Esophagus (tissue), 2 donors: ENCODE measurements at regions not wholly inside any gene's neighbourhood (a gene's known extent, or its start where the extent isn't known, plus 50 kb on each side); places are given as distances from the start of the nearest gene placed in this dataset.
"Not testable (repeated sequence)": the region's sequence is repeated elsewhere in the genome, so short reads cannot be mapped to it uniquely, and the experiment has no call there.

Source experiments
- H3K27ac ChIP-seq, 2 donors: one replicate each; pipeline ENCODE4 v1.5.1; 2013; ENCODE audit warnings: low read depth in 2 of 2, mild to moderate bottlenecking in 2 of 2, inconsistent platforms in 1 of 2, low read length in 1 of 2, moderate library complexity in 1 of 2
- H3K27me3 ChIP-seq, 2 donors: one replicate each; pipeline ENCODE4 v1.6.1; 2013; ENCODE audit warnings: low read length in 2 of 2, control low read depth in 1 of 2, mild to moderate bottlenecking in 1 of 2; ENCODE audit not compliant: insufficient read depth in 2 of 2, control insufficient read depth in 1 of 2
- H3K36me3 ChIP-seq, 2 donors: one replicate each; pipeline ENCODE4 v1.6.1; 2013; ENCODE audit warnings: low read length in 1 of 2; ENCODE audit not compliant: control insufficient read depth in 2 of 2, insufficient read depth in 2 of 2
- H3K4me1 ChIP-seq, 2 donors: one replicate each; pipeline ENCODE4 v1.6.1; 2013; ENCODE audit warnings: low read length in 1 of 2; ENCODE audit not compliant: control insufficient read depth in 2 of 2, insufficient read depth in 2 of 2
- H3K4me3 ChIP-seq, 2 donors: one replicate each; pipeline ENCODE4 v1.5.1; 2013; ENCODE audit warnings: low read length in 2 of 2, mild to moderate bottlenecking in 2 of 2, low read depth in 1 of 2, moderate library complexity in 1 of 2
- H3K9me3 ChIP-seq, 2 donors: one replicate each; pipeline ENCODE4 v1.6.1; 2013; ENCODE audit warnings: mild to moderate bottlenecking in 2 of 2, low read depth in 1 of 2, low read length in 1 of 2, moderate library complexity in 1 of 2; ENCODE audit not compliant: control insufficient read depth in 2 of 2, insufficient read depth in 1 of 2
- WGBS, 2 donors: extraction: QIAGEN DNeasy Blood & Tissue Kit; methylation state at CpG; one replicate each; pipeline ENCODE4 v1.1.7; 2013; 5-methylcytosine and 5-hydroxymethylcytosine counted together
- donor health status: healthy with polysubstance abuse.
- donor health status: Bipolar disorder and iron deficiency.

DNA sequence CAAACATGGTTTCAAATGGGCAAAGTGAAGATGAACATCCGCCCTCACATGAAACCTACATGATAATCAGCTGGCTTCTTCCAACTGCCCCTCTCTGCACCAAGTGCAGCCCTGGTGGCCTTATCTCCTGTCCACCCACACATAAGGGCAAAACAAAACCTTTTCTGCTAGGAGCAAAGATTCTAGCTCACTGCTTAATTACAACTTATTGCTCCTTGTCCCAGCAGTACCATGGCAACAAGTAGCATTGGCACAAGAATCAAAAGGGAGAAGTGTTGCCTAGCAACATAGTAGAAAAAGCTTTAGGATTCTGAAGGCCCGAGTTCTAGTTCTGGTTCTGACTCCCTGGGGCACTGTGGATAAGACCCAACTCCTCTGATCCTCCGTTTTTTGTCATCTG lies 68.7 kb upstream of the BMAL1 start:
- WGBS, 2 donors: 61 to 65% methylated on average over 3 of the region's 3 CpGs
- Histone ChIP-seq H3K27me3 (no peaks in the 10 kb centered on the region), H3K9me3 (no peaks in the 10 kb centered on the region), H3K36me3 (no peaks in the 10 kb centered on the region), H3K4me3 (no peak overlapping the region), H3K4me1 (no peaks in the 10 kb centered on the region), H3K27ac (no peak overlapping the region)

DNA sequence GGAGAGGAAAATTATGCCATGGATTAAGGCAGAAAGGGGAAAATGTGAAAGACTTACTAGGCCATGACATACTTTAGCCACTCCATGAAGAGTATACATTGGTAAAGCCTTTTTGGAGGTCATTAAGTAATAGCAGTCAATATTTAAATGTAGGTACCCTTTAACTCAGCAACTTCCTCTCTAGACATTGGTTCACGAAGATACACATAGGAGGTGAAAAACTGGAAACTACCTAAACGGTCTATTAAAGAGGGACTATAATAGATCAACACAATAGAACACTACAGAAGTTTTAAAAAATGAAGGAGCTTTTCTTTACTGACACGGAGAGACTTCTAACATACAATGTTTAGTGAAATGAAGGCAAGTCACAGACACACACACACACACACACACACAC lies 68.2 kb upstream of the BMAL1 start:
- no peaks in the 10 kb centered on the region for H3K9me3 ChIP-seq
- no peak overlapping the region for H3K27ac ChIP-seq
- no peaks in the 10 kb centered on the region for H3K27me3 ChIP-seq
- WGBS, 2 donors: 80 to 82% methylated on average over 3 of the region's 3 CpGs
- H3K36me3 ChIP-seq: no peaks in the 10 kb centered on the region
- no peak overlapping the region for H3K4me3 ChIP-seq
- H3K4me1 ChIP-seq: no peaks in the 10 kb centered on the region

DNA sequence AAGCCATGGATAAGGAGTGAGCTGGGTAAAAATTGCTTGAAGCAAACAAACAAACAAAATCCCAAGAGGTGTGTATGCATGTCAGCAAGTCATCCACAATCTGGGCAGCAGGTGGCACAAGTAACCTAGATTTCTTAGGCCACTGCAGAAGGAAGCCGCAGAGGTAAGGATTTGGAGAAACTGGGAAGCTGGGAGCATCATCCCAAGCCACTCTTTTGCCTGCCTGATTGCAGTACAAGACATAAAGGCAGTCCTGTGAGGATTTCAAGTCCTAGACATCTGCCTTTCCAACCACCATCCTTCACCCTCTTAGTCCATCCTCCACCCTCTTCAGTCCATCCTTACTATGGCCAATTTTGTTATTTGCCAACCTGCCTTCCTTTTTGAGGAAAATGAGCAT lies 67.2 kb upstream of the BMAL1 start:
- no peaks in the 10 kb centered on the region for H3K36me3 ChIP-seq

DNA sequence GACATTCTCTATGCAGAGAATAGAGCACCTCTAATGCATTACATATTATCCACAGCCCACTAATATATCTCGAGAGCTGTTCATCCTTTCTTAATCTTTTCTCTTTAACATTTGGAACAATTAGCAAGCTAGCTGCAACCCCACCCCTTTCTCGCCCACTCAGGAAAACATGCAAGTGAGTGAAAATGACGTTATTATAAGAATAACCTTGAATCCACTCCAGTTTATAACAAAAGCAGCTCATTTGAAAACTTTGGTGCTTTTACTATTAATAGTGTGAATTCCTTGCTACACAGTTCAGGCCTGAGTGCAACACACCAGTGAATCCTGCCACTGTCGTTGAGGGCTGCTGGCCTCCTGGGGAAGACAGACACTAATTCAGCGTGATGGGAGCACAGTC lies 63.3 kb upstream of the BMAL1 start:
- H3K36me3 ChIP-seq: no peaks in the 10 kb centered on the region
- H3K9me3 ChIP-seq: no peaks in the 10 kb centered on the region
- H3K27me3 ChIP-seq: no peaks in the 10 kb centered on the region
- H3K4me3 ChIP-seq: no peak overlapping the region
- WGBS, 2 donors: 57 to 60% methylated on average over 5 of the region's 5 CpGs
- peaks cover 0 to 3% of the 10 kb centered on the region in 2 donors for H3K4me1 ChIP-seq
- H3K27ac ChIP-seq: no peak overlapping the region

More for the DNA sequence above, 67.2 kb upstream of the BMAL1 start:
- Histone ChIP-seq H3K9me3 (no peaks in the 10 kb centered on the region), H3K27me3 (no peaks in the 10 kb centered on the region), H3K4me3 (no peak overlapping the region), H3K27ac (no peak overlapping the region), H3K4me1 (no peaks in the 10 kb centered on the region)
- 0 to 13% methylated on average over 1 of the region's 1 CpG for WGBS, 2 donors

DNA sequence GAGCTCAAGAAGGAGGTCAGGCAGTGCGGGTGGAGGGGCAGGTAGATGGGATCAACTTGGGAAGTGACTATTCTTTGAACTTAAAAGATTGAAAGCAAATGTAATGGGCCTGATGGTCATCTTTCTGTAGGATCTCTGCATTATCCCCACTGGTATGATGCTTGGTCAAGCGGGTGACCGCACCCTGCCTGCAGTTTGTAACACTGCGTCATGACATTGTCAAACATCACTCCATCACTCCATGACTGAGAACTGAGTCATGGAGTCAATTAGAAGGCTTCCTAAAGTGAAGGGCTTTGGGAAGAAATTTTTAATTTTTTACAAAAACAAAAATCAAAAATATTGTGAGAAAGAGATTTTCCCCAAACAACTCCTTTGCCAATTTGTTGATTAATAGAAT lies 62.4 kb upstream of the BMAL1 start:
- no peaks in the 10 kb centered on the region for H3K9me3 ChIP-seq
- no peaks in the 10 kb centered on the region for H3K27me3 ChIP-seq
- peaks cover 0 to 3% of the 10 kb centered on the region in 2 donors for H3K4me1 ChIP-seq
- no peaks in the 10 kb centered on the region for H3K36me3 ChIP-seq
- 92 to 99% methylated on average over 4 of the region's 4 CpGs for WGBS, 2 donors
- H3K4me3 ChIP-seq: no peak overlapping the region
- H3K27ac ChIP-seq: no peak overlapping the region

DNA sequence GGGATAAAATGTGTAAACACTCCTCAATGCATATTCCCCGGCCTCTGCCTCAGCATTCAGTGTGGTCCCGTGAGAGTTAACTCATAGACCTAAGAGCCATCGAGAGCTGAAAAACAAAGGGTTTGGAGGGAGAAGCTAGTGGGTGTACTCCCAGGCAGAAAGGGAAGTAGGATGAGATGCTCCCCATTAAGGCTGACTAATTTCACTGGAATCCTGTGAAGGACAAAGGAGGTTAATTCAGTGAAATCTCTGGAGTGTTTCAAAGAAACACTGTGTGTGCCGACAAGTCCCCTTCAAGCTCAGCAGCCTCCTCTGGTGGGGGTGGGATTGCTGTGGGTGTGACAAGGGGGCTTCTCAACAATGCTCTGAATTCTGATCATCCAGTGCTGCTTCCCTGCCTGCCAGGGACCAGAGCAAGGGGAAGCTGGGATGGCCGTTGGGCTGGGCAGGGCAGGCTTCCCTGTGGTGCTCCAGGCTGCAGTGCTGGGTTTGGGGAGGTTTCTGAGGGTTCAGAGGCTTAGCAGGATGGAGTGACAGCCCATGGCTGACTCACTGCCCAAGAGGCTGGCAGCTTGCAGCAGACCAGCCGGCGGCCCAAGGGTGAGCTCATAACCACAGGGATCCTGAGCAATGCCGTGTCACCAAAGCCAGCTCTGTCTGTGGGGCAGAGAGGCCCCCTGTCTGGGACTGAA lies 61.4 kb upstream of the BMAL1 start:
- WGBS, 2 donors: 38 to 70% methylated on average over 8 of the region's 8 CpGs
- no peak overlapping the region for H3K4me3 ChIP-seq
- H3K27me3 ChIP-seq: no peaks in the 10 kb centered on the region
- H3K27ac ChIP-seq: no peak overlapping the region
- H3K36me3 ChIP-seq: no peaks in the 10 kb centered on the region
- H3K4me1 ChIP-seq: peaks cover 0 to 3% of the 10 kb centered on the region in 2 donors
- H3K9me3 ChIP-seq: no peaks in the 10 kb centered on the region

DNA sequence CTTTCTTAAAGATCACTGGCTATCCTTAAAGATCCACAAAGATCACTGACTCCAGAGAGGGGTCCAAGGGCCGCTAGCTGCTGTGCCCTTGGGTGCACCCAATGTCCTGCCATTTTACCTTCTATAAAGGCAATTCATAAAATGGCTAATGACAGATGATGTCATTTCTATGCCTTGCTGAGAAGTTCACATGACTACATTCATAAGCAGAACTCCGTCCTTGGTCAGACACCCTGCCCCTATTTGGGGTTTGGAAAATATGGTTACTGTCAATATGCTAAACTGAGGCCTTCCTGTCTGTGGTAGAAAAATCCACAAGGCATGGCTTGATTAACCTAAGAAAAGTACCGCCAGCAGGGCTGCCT lies 60.9 kb upstream of the BMAL1 start:
- no peaks in the 10 kb centered on the region for H3K36me3 ChIP-seq
- WGBS, 2 donors: 85 to 88% methylated on average over 3 of the region's 3 CpGs
- H3K4me3 ChIP-seq: no peak overlapping the region
- peaks cover 0 to 3% of the 10 kb centered on the region in 2 donors for H3K4me1 ChIP-seq
- H3K9me3 ChIP-seq: no peaks in the 10 kb centered on the region
- H3K27ac ChIP-seq: no peak overlapping the region
- no peaks in the 10 kb centered on the region for H3K27me3 ChIP-seq

DNA sequence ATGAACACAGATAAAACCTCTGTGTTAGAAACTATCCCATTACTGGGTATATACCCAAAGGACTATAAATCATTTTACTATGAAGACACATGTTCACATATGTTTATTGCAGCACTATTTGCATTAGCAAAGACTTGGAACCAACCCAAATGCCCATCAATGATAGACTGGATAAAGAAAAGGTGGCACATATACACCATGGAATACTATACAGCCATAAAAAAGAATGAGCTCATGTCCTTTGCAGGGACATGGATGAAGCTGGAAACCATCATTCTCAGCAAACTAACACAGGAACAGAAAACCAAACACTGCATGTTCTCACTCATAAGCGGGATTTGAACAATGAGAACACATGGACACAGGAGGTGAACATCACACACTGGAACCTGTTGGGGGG lies 58.9 kb upstream of the BMAL1 start:
- not testable (repeated sequence) for H3K4me3 ChIP-seq, H3K36me3 ChIP-seq, H3K4me1 ChIP-seq, H3K27ac ChIP-seq, H3K27me3 ChIP-seq, H3K9me3 ChIP-seq
- WGBS, 2 donors: 88 to 95% methylated on average over 1 of the region's 1 CpG

DNA sequence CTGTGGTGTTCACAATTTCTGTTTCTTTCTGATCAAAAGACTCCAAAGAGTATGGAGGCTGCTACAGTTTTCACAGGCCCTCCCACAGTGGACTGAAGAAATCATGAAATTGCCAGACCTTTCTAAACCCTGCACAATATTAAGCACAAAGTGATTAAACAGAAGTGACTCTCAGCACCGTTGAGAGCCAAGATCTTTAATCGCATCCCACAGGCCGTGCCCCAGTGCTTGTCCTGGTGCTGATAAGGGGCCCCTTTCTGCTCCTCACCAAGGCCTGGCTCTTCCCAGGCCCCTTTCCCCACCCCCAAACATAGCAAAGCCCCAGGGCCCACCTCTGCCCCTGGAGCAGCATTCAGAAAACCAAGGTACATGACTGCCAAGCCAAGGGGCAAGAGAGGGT lies 57.4 kb upstream of the BMAL1 start:
- Histone ChIP-seq H3K27me3 (no peaks in the 10 kb centered on the region), H3K36me3 (no peaks in the 10 kb centered on the region), H3K9me3 (no peaks in the 10 kb centered on the region), H3K4me3 (no peak overlapping the region), H3K27ac (no peak overlapping the region), H3K4me1 (peaks cover 0 to 3% of the 10 kb centered on the region in 2 donors)
- 79 to 89% methylated on average over 3 of the region's 3 CpGs for WGBS, 2 donors

DNA sequence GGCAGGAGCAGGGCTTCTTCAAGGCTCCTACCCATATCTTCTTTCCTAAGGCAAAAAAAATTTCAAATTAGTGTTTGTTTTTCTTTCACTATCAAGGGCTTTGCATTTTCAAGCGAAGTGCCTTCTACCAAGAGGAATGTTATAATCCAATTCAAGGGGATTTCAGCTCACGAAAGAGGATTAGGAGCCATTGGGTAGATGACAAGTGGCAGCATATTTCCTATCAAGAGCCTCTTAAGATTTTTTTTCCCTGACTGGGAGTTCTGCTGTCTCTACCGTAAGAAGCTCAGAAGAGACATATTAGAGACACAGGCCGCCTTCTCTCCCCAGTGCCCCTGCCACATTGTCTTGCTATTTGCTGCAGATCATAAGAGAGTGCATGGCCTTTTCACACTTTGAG lies 55.9 kb upstream of the BMAL1 start:
- Histone ChIP-seq H3K27me3 (no peaks in the 10 kb centered on the region), H3K36me3 (no peaks in the 10 kb centered on the region), H3K9me3 (no peaks in the 10 kb centered on the region), H3K4me1 (no peaks in the 10 kb centered on the region), H3K4me3 (no peak overlapping the region), H3K27ac (no peak overlapping the region)
- 89 to 90% methylated on average over 4 of the region's 4 CpGs for WGBS, 2 donors
